ENCODE measurements at regions not wholly inside any gene's neighbourhood (a gene's known extent, or its start where the extent isn't known, plus 50 kb on each side); places are given as distances from the start of the nearest gene placed in this dataset.

DNA sequence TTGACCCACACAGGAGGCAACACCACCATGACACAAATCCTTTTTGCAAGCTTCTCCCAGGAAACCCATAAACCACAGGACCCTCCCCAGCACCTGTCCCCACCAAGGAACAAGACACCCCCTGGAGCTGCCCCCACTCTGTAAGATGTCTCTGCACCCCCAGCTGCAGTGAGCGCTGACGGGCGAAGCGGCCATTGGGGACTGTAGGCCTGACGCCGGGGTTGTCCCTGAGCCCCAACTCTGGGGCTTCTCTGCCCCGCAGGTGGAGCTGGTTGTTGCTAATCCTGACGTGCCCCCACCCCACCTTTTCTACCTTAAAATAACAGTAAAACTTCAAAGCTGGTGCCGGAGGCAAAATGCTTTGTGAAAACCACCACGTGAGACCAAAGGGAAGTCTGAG, 94.7 kb upstream of the PPP2R2D start:
- intact Hi-C loops (cut with micrococcal nuclease; ENCODE audit: unreplicated experiment), result no loop called here
- Histone ChIP-seq H2AFZ (ENCODE audit: low read length) (no peak overlapping the region), H3K27ac (ENCODE audit: extremely low read length, insufficient read depth, low read length) (no peak overlapping the region), H3K4me3 (replicated peaks in 1 of 3; ENCODE audit: insufficient read depth in 1 of 3, low read depth in 2 of 3, low read length in 3 of 3) (no peak overlapping the region), H3K4me1 (ENCODE audit: insufficient read depth, low read length) (0 out of 2 replicates have a peak, but pooled peaks cover 4% of the 10 kb centered on the region), H3K27me3 (ENCODE audit: control insufficient read depth in 1 of 2, insufficient read depth in 2 of 2, low read length in 2 of 2) (peaks cover 1 to 36% of the 10 kb centered on the region in 2 experiments; a peak in 4 of 5 replicates), H3K9me3 (ENCODE audit: low read length) (no peaks in the 10 kb centered on the region), H3K36me3 (replicated peaks in 1 of 2; ENCODE audit: control insufficient read depth in 1 of 2, insufficient read depth in 2 of 2, low read length in 2 of 2) (no peaks in the 10 kb centered on the region), H3K9ac (ENCODE audit: insufficient read depth, low read depth, low read length) (no peak overlapping the region), H3K79me2 (ENCODE audit: insufficient read depth, low read length) (no peaks in the 10 kb centered on the region), H4K20me1 (ENCODE audit: insufficient read depth, low read length) (peaks cover 2% of the 10 kb centered on the region; the same call in 1 of the 2 replicates), H3K4me2 (ENCODE audit: low read depth, low read length) (no peak overlapping the region)
- TF ChIP-seq CBX1 (IDR thresholded peaks at IDR 0.05; ENCODE audit: low read depth) (no peak), RBAK (CRISPR knock-in tag; IDR thresholded peaks at IDR 0.05) (no peak), FLYWCH1 (CRISPR knock-in tag; IDR thresholded peaks at IDR 0.05) (no peak), EEA1 (CRISPR knock-in tag; IDR thresholded peaks at IDR 0.05; ENCODE audit: borderline replicate concordance) (no peak), NR2F1 (CRISPR knock-in tag; IDR thresholded peaks at IDR 0.05) (no peak), ZNF296 (CRISPR knock-in tag; conservative IDR thresholded peaks at IDR 0.05) (no peak), ZNF44 (CRISPR knock-in tag; IDR thresholded peaks at IDR 0.05) (no peak)
- TF ChIP-seq, protein P1, sequence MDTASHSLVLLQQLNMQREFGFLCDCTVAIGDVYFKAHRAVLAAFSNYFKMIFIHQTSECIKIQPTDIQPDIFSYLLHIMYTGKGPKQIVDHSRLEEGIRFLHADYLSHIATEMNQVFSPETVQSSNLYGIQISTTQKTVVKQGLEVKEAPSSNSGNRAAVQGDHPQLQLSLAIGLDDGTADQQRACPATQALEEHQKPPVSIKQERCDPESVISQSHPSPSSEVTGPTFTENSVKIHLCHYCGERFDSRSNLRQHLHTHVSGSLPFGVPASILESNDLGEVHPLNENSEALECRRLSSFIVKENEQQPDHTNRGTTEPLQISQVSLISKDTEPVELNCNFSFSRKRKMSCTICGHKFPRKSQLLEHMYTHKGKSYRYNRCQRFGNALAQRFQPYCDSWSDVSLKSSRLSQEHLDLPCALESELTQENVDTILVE (CRISPR knock-in tag; IDR thresholded peaks at IDR 0.05), result no peak
- ChIA-PET POLR2A (no interaction called here), CTCF (ENCODE audit: low intra/inter-chr PET ratio, low total read pairs) (no interaction called here)
- FAIRE-seq, result no peak
- no peak for DNase-seq (ENCODE audit: low spot score)
- 62% methylated on average over 8 of the region's 10 CpGs for WGBS (ENCODE audit: low lambda C conversion rate)
- BruUV-seq (replicated peaks), result no TSS peak
- ATAC-seq, result no peak
- in situ Hi-C loops (cut with HindIII; ENCODE audit: extremely low pct_ligation_motif_present, low pct_unique_long_range_greater_than_20kb), result no loop called here
